ENCODE measurements at regions not wholly inside any gene's neighbourhood (a gene's known extent, or its start where the extent isn't known, plus 50 kb on each side); places are given as distances from the start of the nearest gene placed in this dataset.
"Not testable (repeated sequence)": the region's sequence is repeated elsewhere in the genome, so short reads cannot be mapped to it uniquely, and the experiment has no call there.

DNA sequence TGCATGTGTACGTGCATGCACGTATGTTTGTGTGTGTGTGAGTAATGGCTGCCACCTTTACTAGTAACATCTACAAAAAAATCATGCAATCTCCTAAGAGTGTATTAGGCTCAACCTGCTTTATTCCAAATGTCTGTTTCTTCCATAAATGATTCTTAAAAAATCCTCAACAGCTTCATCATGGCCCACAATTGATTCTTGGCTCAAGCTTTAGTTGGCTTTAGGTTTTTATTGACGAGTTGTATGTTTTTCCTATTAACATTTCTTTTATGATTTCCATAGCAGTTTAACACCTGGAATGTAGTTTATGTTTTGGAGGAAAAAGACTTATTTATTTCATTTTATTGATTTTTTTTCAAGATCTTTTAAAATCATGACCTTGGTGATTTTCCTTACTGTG, 121.9 kb upstream of the RAB18 start:
- TF ChIP-seq, protein P1, sequence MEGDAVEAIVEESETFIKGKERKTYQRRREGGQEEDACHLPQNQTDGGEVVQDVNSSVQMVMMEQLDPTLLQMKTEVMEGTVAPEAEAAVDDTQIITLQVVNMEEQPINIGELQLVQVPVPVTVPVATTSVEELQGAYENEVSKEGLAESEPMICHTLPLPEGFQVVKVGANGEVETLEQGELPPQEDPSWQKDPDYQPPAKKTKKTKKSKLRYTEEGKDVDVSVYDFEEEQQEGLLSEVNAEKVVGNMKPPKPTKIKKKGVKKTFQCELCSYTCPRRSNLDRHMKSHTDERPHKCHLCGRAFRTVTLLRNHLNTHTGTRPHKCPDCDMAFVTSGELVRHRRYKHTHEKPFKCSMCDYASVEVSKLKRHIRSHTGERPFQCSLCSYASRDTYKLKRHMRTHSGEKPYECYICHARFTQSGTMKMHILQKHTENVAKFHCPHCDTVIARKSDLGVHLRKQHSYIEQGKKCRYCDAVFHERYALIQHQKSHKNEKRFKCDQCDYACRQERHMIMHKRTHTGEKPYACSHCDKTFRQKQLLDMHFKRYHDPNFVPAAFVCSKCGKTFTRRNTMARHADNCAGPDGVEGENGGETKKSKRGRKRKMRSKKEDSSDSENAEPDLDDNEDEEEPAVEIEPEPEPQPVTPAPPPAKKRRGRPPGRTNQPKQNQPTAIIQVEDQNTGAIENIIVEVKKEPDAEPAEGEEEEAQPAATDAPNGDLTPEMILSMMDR (IDR thresholded peaks at IDR 0.05; ENCODE audit: borderline replicate concordance): no peak
- Histone ChIP-seq H3K36me3 (no peaks in the 10 kb centered on the region), H3K27me3 (ENCODE audit: low read depth) (peaks cover 50% of the 10 kb centered on the region), H3K27ac (replicated peaks) (no peak overlapping the region), H3K4me3 (no peak overlapping the region), H3K4me1 (no peaks in the 10 kb centered on the region), H3K9me3 (replicated peaks) (peaks cover 4% of the 10 kb centered on the region)
- no peak for DNase-seq
- intact Hi-C loops (cut with micrococcal nuclease): no loop called here

GRCh38 chr10:27380929-27381358, 123.2 kb upstream of the RAB18 start:
- intact Hi-C loops (cut with micrococcal nuclease): no loop called here
- H3K9me3 ChIP-seq (replicated peaks): peaks cover 4% of the 10 kb centered on the region
- no peak overlapping the region for H3K4me3 ChIP-seq
- no peaks in the 10 kb centered on the region for H3K4me1 ChIP-seq
- TF ChIP-seq, protein P1 (IDR thresholded peaks at IDR 0.05; ENCODE audit: borderline replicate concordance): no peak
- H3K27me3 ChIP-seq (ENCODE audit: low read depth): peaks cover 54% of the 10 kb centered on the region
- no peak overlapping the region for H3K27ac ChIP-seq (replicated peaks)
- no peak for DNase-seq
- no peaks in the 10 kb centered on the region for H3K36me3 ChIP-seq

GRCh38 chr10:27379041-27379440, 125.1 kb upstream of the RAB18 start:
- H3K27me3 ChIP-seq (ENCODE audit: low read depth): peaks cover 48% of the 10 kb centered on the region
- intact Hi-C loops (cut with micrococcal nuclease); H3K4me1 ChIP-seq; H3K36me3 ChIP-seq; H3K27ac ChIP-seq (replicated peaks); H3K4me3 ChIP-seq; DNase-seq; H3K9me3 ChIP-seq (replicated peaks): not testable (repeated sequence)

GRCh38 chr10:27373566-27374160, 130.4 kb upstream of the RAB18 start:
- H3K4me3 ChIP-seq: no peak overlapping the region
- no peaks in the 10 kb centered on the region for H3K4me1 ChIP-seq
- H3K9me3 ChIP-seq (replicated peaks): no peaks in the 10 kb centered on the region
- TF ChIP-seq, protein P1 (IDR thresholded peaks at IDR 0.05; ENCODE audit: borderline replicate concordance): no peak
- no peak overlapping the region for H3K27ac ChIP-seq (replicated peaks)
- no peaks in the 10 kb centered on the region for H3K36me3 ChIP-seq
- intact Hi-C loops (cut with micrococcal nuclease): no loop called here
- peaks cover 24% of the 10 kb centered on the region for H3K27me3 ChIP-seq (ENCODE audit: low read depth)
- DNase-seq: no peak

DNA sequence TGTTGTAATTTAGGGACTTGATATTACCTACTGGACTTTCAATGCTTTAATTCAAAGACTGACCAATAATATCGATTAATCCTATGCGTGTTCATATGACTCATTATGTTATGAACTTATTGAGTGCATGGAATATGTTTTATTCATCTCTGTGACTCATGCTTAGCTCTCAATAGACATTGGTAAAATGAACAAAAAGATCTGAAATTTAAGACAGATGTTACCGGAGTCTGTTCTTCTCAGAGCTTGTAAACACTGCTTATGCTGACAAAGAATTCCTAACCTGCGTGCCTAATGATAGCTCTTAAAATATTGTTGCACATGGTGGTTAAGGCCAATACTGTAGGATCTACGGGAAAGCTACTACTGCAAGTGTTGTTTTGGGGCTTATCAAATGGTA, 131.5 kb upstream of the ACBD5 start:
- H3K4me1 ChIP-seq: no peaks in the 10 kb centered on the region
- peaks cover 27% of the 10 kb centered on the region for H3K27me3 ChIP-seq (ENCODE audit: low read depth)
- H3K4me3 ChIP-seq: no peak overlapping the region
- DNase-seq: no peak
- H3K27ac ChIP-seq (replicated peaks): no peak overlapping the region
- H3K9me3 ChIP-seq (replicated peaks): no peaks in the 10 kb centered on the region
- TF ChIP-seq, protein P1 (IDR thresholded peaks at IDR 0.05; ENCODE audit: borderline replicate concordance): no peak
- intact Hi-C loops (cut with micrococcal nuclease): no loop called here
- H3K36me3 ChIP-seq: no peaks in the 10 kb centered on the region

DNA sequence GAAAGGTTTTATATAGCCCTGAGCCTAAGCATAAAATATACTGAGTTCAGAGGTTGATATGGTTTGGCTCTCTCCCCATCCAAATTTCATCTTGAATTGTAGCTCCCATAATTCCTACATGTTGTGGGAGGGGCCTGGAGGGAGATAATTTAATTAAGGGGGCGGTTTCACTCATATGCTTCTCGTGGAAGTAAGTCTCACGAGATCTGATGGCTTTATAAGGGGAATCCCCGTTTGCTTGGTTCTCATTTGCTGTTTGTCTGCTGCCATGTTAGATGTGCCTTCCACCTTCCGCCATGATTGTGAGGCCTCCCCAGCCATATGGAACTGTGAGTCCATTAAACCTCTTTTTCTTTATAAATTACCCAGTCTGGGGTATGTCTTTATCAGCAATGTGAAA, 130.8 kb upstream of the ACBD5 start:
- H3K4me3 ChIP-seq; H3K4me1 ChIP-seq; H3K27ac ChIP-seq (replicated peaks); DNase-seq; H3K9me3 ChIP-seq (replicated peaks); intact Hi-C loops (cut with micrococcal nuclease); H3K36me3 ChIP-seq: not testable (repeated sequence)
- H3K27me3 ChIP-seq (ENCODE audit: low read depth): peaks cover 23% of the 10 kb centered on the region

Measured in left ventricle myocardium inferior (tissue), 1 donor.